OCI-LY3 (cell line): ENCODE measurements at regions not wholly inside any gene's neighbourhood (a gene's known extent, or its start where the extent isn't known, plus 50 kb on each side); places are given as distances from the start of the nearest gene placed in this dataset.

Experiments
- CTCF ChIP-seq: fragments of 200-600, 300-600 bp; sonication (generic); IDR thresholded peaks from 2 replicates; pipeline ENCODE4 v1.5.1; 2014; ENCODE audit warnings: antibody characterized with exemption, low read length, low read depth
- EZH2phosphoT487 ChIP-seq: fragments of 200-600 bp; shearing (Covaris generic); IDR thresholded peaks from 2 replicates; pipeline ENCODE4 v1.6.1; 2018; ENCODE audit warnings: antibody characterized with exemption, mixed run types, low read depth

GRCh38 chr1:5271264-5271663 lies 616.9 kb downstream of the AJAP1 start:
- no peak for TF ChIP-seq CTCF
- TF ChIP-seq EZH2phosphoT487: no peak
